NCI-H187 (cell line): ENCODE measurements at regions not wholly inside any gene's neighbourhood (a gene's known extent, or its start where the extent isn't known, plus 50 kb on each side); places are given as distances from the start of the nearest gene placed in this dataset.

Experiments used
- DNase-seq, 2 experiments: peaks; one replicate each; lab custom pipeline; 2025; lab: John Stamatoyannopoulos, UW

GRCh38 chr3:76345878-76346277 is 560.5 kb upstream of the ZNF717 start:
- no peak for DNase-seq

GRCh38 chr3:76346690-76347089 is 561.3 kb upstream of the ZNF717 start:
- no peak for DNase-seq

- no peak for DNase-seq
These were observed 564.5 kb upstream of the ZNF717 start for GRCh38 chr3:76349715-76350480.

GRCh38 chr3:76352051-76352450 is 566.7 kb upstream of the ZNF717 start:
- DNase-seq = no peak

GRCh38 chr3:76352511-76353284 is 567.3 kb upstream of the ZNF717 start:
- DNase-seq = no peak

- no peak for DNase-seq
These were observed 568.3 kb upstream of the ZNF717 start for GRCh38 chr3:76353683-76354082.

- no peak for DNase-seq
These were observed 575.7 kb upstream of the ZNF717 start for GRCh38 chr3:76361010-76361409.

- no peak for DNase-seq
These were observed 577.3 kb upstream of the ZNF717 start for GRCh38 chr3:76362643-76363042.

- DNase-seq = no peak
These were observed 579.9 kb upstream of the ZNF717 start for GRCh38 chr3:76365275-76365674.

- DNase-seq = no peak
These were observed 581.9 kb upstream of the ZNF717 start for GRCh38 chr3:76367281-76367680.

- no peak for DNase-seq
These were observed 583.8 kb upstream of the ZNF717 start for GRCh38 chr3:76369170-76369569.

- DNase-seq = peak in 1 of 2 experiments; percentile 6
These were observed 585.6 kb upstream of the ZNF717 start for GRCh38 chr3:76370749-76371520.

GRCh38 chr3:76372497-76372896 is 587.1 kb upstream of the ZNF717 start:
- DNase-seq = no peak

GRCh38 chr3:76377074-76377473 is 591.7 kb upstream of the ZNF717 start:
- DNase-seq = no peak

GRCh38 chr3:76378789-76379188 is 593.4 kb upstream of the ZNF717 start:
- DNase-seq = no peak

- no peak for DNase-seq
These were observed 598.4 kb upstream of the ZNF717 start for GRCh38 chr3:76383781-76384180.

- DNase-seq = no peak
These were observed 601.7 kb upstream of the ZNF717 start for GRCh38 chr3:76387000-76387399.

GRCh38 chr3:76400141-76400540 is 614.8 kb upstream of the ZNF717 start:
- DNase-seq = no peak

GRCh38 chr3:76402926-76403325 is 617.6 kb upstream of the ZNF717 start:
- no peak for DNase-seq

- peak in 1 of 2 experiments; percentile 4 for DNase-seq
These were observed 618.2 kb upstream of the ZNF717 start for GRCh38 chr3:76403556-76403955.

- DNase-seq = no peak
These were observed 619.8 kb upstream of the ZNF717 start for GRCh38 chr3:76405196-76405595.

- no peak for DNase-seq
These were observed 625.5 kb upstream of the ZNF717 start for GRCh38 chr3:76410762-76411281.
